HG03097 (cell line): ENCODE measurements at regions not wholly inside any gene's neighbourhood (a gene's known extent, or its start where the extent isn't known, plus 50 kb on each side); places are given as distances from the start of the nearest gene placed in this dataset.
"Not testable (repeated sequence)": the region's sequence is repeated elsewhere in the genome, so short reads cannot be mapped to it uniquely, and the experiment has no call there.

Experiments used
- ATAC-seq: cut with Tn5 transposase; IDR thresholded peaks from one replicate; pipeline ENCODE4 v1.9.1; 2021; ENCODE audit not compliant: unreplicated experiment, low FRiP score

GRCh38 chr14:59036134-59036533, 152.3 kb upstream of the DAAM1 start:
- ATAC-seq, result no peak

- no peak for ATAC-seq
These were observed 151.4 kb upstream of the DAAM1 start for GRCh38 chr14:59037086-59037485.

GRCh38 chr14:59037620-59038019, 150.8 kb upstream of the DAAM1 start:
- ATAC-seq, result no peak

GRCh38 chr14:59038746-59039145, 149.7 kb upstream of the DAAM1 start:
- no peak for ATAC-seq

- ATAC-seq, result no peak
These were observed 147.2 kb upstream of the DAAM1 start for GRCh38 chr14:59041308-59041707.

GRCh38 chr14:59044707-59045106, 143.8 kb upstream of the DAAM1 start:
- no peak for ATAC-seq

- ATAC-seq, result no peak
These were observed 141.7 kb upstream of the DAAM1 start for GRCh38 chr14:59046746-59047145.

GRCh38 chr14:59055006-59055405, 133.5 kb upstream of the DAAM1 start:
- no peak for ATAC-seq

- no peak for ATAC-seq
These were observed 132.9 kb upstream of the DAAM1 start for GRCh38 chr14:59055439-59056045.

GRCh38 chr14:59057551-59057950, 130.9 kb upstream of the DAAM1 start:
- ATAC-seq, result no peak

- ATAC-seq, result not testable (repeated sequence)
These were observed 129.7 kb upstream of the DAAM1 start for GRCh38 chr14:59058776-59059175.

- no peak for ATAC-seq
These were observed 127.6 kb upstream of the DAAM1 start for GRCh38 chr14:59060841-59061240.

- no peak for ATAC-seq
These were observed 127.2 kb upstream of the DAAM1 start for GRCh38 chr14:59061292-59061691.

GRCh38 chr14:59063259-59063658, 125.2 kb upstream of the DAAM1 start:
- no peak for ATAC-seq

- ATAC-seq, result no peak
These were observed 121.2 kb upstream of the DAAM1 start for GRCh38 chr14:59067127-59067894.

- ATAC-seq, result no peak
These were observed 119.2 kb upstream of the DAAM1 start for GRCh38 chr14:59069163-59069854.

GRCh38 chr14:59075506-59075905, 113.0 kb upstream of the DAAM1 start:
- ATAC-seq, result no peak

GRCh38 chr14:59081720-59082119, 106.7 kb upstream of the DAAM1 start:
- ATAC-seq, result no peak

GRCh38 chr14:59085207-59085739, 103.2 kb upstream of the DAAM1 start:
- ATAC-seq, result no peak

GRCh38 chr14:59086241-59086882, 102.1 kb upstream of the DAAM1 start:
- no peak for ATAC-seq

- ATAC-seq, result no peak
These were observed 101.2 kb upstream of the DAAM1 start for GRCh38 chr14:59087240-59087639.
